NOMO-1 treated with DMSO at 0.1 percent for 48 hours (cell line): ENCODE measurements at regions not wholly inside any gene's neighbourhood (a gene's known extent, or its start where the extent isn't known, plus 50 kb on each side); places are given as distances from the start of the nearest gene placed in this dataset.
"Not testable (repeated sequence)": the region's sequence is repeated elsewhere in the genome, so short reads cannot be mapped to it uniquely, and the experiment has no call there.

Source experiments
- DNase-seq: peaks from one replicate; lab custom pipeline; 2025; ENCODE audit not compliant: unreplicated experiment; lab: John Stamatoyannopoulos, UW

- DNase-seq, result not testable (repeated sequence)
These were observed 117.2 kb downstream of the ZNF22 start for GRCh38 chr10:45117940-45118339.

DNA sequence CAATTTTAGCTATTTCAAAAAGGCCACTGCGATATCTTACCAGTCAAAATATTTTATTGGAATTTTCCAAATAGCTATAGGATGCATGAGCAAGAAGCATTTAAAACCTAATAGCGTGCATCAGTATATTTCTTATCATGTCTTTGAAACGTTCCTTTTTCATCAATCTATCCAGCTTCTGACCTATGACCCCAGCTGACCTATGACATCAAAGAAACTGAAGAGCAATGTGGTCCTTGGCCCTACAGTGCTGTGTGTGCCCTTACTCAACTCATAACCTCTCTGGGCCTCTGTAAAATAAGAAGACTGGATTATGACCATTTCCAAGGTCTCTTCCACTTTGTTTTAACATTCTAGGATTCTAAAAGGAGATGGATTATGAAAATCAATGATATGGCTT lies 118.2 kb downstream of the ZNF22 start:
- DNase-seq, result no peak

DNA sequence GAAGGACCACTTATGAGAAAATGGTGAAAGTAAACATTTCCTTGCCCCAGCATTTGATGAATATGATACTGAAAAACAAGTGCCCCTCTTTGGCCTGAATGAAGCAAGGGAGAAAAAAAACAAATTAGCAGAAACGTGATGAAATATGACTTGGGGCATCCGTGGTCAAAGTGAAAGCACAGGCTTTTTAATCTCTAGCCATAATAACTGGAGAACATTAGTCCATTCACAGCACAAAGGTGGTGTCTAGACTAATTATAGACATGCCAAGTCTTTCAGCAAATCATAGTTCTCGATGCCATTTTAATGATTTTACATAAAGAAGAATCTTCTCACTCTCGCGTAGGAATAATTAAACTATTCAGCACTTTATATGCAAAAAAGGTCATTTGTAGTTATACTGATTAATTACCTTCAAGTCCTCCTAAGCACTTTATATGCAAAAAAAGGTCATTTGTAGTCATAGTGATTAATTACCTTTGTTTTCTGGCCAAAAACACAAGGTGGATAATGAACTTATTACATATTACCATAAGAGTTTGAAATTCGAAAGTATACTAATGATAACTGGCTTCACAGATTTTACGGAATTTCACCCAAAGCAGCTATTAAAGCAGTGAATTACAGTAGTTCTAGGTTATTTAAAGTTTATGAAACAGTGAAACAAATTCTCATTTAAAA lies 121.6 kb downstream of the ZNF22 start:
- DNase-seq, result not testable (repeated sequence)

GRCh38 chr10:45135443-45136198 lies 134.9 kb downstream of the ZNF22 start:
- DNase-seq, result no peak

GRCh38 chr10:45136256-45136655 lies 135.5 kb downstream of the ZNF22 start:
- DNase-seq, result no peak

DNA sequence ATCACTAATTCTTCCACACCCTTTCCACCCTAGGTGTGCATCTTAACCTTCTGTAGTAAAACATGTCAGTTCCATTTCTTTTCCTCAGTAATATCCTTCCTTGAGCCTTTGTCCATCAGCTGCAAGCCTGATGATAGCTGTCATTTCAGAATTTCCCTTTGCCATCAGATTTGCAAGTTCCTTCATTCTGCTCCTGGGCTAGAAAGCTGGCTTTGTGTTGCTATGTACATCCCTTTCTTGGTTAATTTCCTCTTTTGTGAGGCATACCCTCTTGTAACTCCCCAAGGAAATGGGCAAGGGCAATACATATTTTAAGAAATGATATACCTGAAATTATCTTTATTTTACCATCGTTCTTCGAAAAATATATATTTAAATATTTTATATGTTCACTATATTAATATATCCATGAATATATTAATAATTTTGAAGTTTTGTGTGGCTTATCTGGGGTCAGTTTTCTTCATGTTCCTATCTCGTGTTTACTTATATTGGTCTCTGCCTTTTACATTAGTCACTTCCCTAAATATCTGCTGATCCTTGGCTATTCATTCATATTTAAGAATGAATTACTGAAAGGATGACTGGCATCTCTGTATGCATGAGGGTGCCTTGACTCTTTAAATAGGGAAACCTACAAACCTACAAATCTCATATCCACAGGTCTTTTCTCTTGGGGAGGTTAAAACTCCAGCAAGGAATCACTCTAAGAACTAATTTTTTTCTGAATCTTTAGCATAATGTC lies 143.8 kb downstream of the ZNF22 start:
- peak; percentile 3 for DNase-seq

DNA sequence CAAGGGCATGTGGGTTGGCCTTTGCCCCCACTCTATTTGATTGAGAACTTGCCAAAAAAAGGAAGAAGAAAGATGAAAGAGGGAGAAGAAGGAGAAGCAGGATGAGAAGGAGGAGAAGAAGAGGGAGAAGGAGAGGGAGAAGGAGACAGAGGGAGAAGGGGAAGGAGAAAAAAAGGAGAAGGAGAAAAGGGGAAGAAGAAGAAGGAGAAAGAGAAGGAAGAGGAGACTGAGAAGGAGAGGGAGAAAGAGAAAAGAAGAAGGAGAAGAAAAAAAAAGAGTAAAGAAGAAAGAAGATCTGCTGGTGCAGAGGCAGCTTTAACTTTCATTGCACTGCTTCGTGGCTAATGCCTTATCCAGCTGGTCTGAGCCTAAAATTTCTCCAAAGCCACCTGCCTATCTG lies 144.4 kb downstream of the ZNF22 start:
- not testable (repeated sequence) for DNase-seq

- DNase-seq, result no peak
These were observed 146.3 kb downstream of the ZNF22 start for GRCh38 chr10:45147000-45147399.

DNA sequence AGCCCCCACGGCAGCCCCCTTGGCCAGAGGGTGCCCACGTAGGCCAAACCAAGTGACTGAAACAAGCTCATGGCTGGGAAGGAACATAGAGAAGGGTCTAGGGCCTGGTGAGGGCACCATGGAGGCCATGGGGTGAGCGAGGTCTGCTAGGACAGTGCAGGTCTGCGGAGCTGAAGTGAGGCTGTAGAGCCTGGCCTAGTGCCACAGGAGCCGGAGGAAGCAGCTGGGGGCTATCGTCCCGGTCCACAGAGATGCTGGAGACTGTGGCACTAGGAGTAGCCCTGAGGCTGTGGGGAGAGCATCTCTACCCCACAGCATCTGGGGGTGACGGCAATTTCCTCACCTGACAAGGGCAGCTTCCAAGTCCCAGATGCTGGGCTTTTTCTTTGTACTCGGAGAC lies 150.3 kb downstream of the ZNF22 start:
- DNase-seq, result no peak

DNA sequence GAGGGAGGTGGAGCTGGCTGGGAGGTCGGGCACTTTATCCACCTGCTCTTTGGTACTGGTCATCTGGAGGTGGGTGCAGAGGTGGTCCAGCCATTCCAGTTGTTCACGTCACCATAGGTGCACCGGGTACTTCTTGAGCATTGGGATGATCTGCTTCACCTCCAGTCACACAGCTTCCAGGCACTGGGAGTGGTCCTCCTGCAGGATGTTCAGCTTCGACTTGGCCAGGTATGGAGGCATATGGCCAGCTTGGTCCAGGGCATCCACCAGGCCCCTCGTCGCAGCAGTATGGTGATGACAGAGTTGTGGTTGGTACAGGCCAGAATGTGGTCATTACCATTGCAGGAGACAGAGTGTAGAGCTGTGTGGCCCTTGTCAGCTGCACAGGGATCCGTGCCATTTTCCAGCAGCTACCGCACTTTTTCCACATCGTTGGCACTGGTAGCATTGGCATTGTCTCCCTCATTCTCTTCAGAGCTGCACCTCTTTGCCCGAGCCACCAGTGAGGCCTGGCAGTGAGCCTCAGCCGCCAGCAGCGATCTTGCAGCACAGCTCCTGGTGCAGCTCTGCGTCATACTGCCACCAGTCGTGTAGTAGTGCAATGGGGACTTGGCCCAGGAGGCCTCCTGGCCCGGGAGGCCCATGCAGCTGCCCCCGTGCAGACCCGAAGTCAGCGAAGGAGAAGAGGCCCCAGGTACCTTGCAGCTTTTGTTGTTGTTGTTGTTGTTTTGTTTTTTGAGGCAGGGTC lies 150.9 kb downstream of the ZNF22 start:
- no peak for DNase-seq

DNA sequence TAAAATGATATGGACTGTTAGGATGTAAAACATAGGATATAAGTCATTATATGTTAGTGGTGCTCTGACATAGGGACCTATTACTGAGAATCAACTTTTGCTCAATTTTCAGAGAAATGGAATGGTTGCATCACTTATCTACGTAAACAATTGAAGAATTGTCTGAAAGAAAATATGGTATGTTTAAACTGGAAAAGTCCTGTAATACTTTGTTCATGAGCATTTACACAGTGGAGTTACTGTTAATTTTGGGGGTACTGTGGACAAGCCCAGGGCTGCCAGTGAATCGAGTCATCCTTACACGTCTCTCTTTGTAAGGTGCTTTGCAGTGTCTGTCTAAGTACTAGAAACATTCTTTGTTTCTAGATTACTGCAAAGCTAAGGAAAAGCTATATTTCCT lies 152.0 kb downstream of the ZNF22 start:
- no peak for DNase-seq

- DNase-seq, result no peak
These were observed 153.8 kb downstream of the ZNF22 start for GRCh38 chr10:45154502-45154901.

DNA sequence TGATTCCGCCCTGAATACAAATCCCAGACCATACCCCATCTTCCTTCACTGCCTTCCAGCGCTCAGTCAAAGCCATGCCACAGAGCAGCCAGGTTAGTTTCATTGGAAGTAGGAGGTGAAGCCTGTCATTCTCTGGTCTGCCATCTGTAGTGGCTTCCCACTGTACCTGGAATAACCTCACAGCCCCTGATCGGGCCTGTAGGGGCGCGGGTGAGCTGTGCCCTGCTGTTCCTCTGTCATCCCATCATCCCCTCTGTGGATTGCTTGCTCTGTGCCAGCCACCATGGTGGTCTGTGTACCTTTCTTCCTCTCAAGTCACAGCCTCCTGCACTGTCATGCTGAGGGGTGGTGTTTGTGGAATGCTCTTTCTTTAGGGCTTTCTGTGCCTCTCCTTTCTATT lies 155.1 kb downstream of the ZNF22 start:
- DNase-seq, result no peak

GRCh38 chr10:45160271-45160670 lies 155.1 kb downstream of the OR13A1 start:
- DNase-seq, result no peak

GRCh38 chr10:45163315-45163975 lies 152.0 kb downstream of the OR13A1 start:
- no peak for DNase-seq

DNA sequence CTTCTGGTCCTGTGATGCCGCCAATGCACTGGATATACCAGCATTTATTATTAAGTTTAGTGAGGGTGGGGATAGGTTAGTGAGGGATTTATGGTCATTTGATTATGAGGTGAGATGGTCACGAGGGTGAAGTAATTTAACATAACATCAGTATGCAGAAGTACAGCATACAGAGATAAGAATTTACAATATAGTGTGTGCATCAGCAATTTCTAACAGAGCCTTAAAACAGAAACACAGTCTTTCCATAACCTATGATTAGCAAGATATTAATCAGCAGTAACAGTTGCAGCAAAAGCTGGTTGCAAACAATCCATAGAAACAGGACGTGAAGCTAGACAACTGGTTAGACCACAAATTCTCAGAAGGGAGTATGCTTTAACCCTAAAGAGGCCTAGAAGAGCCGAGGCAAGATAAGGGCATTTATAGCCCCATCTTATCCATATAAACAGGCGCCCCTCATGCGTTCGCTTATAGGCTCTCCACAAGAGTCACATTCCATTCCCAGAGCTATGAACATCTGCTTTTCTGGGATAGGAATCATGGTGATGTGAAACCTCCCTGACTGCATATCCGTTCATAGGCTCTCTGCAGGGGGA lies 139.8 kb downstream of the OR13A1 start:
- DNase-seq, result not testable (repeated sequence)

- DNase-seq, result no peak
These were observed 135.7 kb downstream of the OR13A1 start for GRCh38 chr10:45179691-45180090.

DNA sequence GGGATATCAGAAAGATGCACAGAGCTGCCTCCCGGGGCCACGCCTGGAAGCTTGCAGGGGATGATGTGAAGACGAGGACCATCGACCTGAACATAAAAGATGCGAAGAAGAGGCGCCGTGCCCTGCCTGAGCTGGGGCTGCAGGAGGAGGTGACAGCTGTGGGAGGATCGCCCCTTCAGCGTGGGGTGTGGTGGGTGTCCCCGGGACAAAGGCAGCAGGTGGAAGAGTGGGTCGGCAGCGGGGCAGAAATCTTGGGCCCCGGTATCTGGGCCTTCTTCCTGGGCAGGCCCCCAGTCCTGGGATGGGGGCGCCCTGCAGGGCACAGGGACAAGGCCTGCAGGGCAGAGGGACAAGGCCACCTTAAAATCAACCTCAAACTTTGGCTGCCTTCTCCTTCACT lies 134.9 kb downstream of the OR13A1 start:
- DNase-seq, result no peak

DNA sequence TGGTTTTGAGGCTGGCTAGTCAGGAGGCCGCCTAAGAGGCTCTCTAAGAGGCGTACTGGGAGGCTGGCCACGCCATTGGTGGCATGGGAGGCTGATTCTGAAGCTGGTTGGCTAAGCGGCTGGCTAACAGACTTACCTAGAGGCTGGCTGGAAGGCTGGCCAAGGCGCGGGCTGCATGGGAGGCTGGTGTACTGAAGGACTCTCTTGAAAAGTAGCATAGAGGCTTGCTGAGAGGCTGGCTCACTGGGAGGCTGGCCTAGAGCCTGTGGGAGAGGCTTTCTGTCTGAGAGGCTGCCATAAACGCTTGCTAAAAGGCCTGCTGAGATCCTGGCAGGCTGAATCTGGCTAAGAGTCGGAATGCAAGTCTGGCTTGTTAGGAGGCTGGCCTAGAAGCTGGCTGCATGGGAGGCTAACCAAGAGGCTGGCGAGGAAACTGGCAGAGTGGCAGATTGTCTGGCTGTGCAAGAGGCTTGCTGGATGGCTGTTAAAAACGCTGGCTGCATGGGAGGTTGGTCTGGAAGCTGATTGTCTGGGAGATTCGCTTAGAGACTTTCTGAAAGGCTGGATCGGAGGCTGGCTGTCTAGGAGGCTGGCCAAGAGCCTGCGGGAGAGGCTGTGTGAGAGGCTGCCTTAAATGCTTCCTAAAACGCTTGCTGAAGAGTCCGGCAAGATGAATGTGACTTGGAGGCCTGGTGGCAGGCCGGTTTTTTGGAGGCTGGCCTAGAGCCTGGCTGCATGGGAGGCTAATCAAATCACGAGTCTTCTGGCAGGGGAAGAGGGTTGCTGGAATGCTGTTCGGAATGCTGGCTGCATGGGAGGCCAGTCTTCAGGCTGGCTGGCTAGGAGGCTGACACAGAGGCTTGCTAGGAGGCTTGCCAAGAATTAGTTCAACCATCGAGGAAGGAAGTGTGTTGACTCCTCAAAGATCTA lies 134.2 kb downstream of the OR13A1 start:
- DNase-seq, result no peak
